Epithelial cell of proximal tubule (primary cell): ENCODE measurements at regions not wholly inside any gene's neighbourhood (a gene's known extent, or its start where the extent isn't known, plus 50 kb on each side); places are given as distances from the start of the nearest gene placed in this dataset.
"Not testable (repeated sequence)": the region's sequence is repeated elsewhere in the genome, so short reads cannot be mapped to it uniquely, and the experiment has no call there.

ENCODE experiments used
- DNase-seq: peaks from one replicate; pipeline ENCODE4 v3.0.0-alpha.2; 2011; ENCODE audit warnings: low read depth
- H3K4me3 ChIP-seq: 2 replicates; pipeline ENCODE4 v1.5.1; 2011; ENCODE audit warnings: low read depth, mild to moderate bottlenecking, low read length
- TF ChIP-seq, protein P1 (sequence below): conservative IDR thresholded peaks from 2 replicates; pipeline ENCODE4 v1.5.1; 2012; ENCODE audit warnings: low read depth, mild to moderate bottlenecking, low read length

DNA sequence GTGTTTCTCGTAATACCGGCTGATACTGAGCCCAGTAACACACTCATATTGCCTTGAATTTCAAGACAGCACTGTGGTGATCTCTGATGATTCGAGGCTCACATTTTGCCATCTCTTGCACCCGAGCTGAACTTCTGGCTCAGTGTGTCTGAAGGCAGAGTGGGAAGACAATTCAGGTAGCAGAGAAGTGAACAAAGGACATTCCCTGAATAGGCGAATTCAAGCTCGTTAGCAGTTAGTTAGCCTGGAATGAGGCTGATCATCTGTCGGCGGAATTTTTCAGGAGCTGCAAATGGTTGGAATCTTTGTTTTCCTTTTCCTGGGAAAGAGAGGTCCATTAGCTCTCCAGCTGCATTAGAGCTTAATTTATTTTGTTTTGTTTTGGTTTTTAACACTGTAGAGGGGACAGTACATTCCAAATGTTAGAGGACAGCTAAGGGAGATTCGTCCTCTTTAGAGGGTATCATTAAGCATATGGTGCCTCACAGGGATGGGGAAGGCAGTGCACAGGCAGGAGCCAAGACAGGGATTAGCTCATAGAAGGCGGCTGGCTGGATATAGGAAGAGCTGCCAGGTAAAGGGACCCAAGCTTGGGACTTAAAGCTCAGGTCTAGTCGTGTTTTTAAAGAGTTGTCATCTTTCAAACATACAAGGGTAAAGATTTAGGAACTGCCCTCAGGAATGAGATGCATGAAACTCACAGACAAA lies 119.7 kb upstream of the DLG1 start:
- no peak for DNase-seq

DNA sequence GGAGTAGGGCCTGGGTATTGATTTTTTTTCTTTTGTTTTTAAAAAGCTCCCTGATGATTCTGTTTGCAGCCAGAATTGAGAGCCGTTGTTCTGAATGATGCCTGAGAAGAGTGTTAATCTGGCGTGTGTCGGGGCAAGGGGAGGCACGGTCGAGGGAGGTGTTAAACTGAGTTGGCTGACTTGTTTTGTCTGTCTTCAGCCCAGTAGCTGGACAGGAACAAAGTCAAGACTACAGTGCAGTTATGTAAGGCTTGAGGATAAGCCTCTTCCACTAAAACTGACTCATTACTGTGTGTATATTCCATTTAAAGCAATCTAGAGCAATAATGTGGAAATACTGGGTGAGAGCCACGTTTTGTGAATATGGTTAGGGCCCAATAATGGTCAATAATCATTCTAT lies 119.0 kb upstream of the DLG1 start:
- TF ChIP-seq, protein P1, sequence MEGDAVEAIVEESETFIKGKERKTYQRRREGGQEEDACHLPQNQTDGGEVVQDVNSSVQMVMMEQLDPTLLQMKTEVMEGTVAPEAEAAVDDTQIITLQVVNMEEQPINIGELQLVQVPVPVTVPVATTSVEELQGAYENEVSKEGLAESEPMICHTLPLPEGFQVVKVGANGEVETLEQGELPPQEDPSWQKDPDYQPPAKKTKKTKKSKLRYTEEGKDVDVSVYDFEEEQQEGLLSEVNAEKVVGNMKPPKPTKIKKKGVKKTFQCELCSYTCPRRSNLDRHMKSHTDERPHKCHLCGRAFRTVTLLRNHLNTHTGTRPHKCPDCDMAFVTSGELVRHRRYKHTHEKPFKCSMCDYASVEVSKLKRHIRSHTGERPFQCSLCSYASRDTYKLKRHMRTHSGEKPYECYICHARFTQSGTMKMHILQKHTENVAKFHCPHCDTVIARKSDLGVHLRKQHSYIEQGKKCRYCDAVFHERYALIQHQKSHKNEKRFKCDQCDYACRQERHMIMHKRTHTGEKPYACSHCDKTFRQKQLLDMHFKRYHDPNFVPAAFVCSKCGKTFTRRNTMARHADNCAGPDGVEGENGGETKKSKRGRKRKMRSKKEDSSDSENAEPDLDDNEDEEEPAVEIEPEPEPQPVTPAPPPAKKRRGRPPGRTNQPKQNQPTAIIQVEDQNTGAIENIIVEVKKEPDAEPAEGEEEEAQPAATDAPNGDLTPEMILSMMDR, result no peak
- H3K4me3 ChIP-seq, result no peak overlapping the region
- no peak for DNase-seq

More for the DNA sequence above, 119.7 kb upstream of the DLG1 start:
- no peak overlapping the region for H3K4me3 ChIP-seq
- TF ChIP-seq, protein P1, result no peak

DNA sequence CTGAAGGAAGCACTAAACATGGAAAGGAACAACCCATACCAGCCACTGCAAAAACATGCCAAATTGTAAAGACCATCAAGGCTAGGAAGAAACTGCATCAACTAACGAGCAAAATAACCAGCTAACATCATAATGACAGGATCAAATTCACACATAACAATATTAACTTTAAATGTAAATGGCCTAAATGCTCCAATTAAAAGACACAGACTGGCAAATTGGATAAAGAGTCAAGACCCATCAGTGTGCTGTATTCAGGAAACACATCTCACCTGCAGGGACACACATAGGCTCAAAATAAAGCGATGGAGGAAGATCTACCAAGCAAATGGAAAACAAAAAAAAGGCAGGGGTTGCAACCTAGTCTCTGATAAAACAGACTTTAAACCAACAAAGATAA lies 113.5 kb upstream of the DLG1 start:
- DNase-seq, H3K4me3 ChIP-seq: not testable (repeated sequence)

DNA sequence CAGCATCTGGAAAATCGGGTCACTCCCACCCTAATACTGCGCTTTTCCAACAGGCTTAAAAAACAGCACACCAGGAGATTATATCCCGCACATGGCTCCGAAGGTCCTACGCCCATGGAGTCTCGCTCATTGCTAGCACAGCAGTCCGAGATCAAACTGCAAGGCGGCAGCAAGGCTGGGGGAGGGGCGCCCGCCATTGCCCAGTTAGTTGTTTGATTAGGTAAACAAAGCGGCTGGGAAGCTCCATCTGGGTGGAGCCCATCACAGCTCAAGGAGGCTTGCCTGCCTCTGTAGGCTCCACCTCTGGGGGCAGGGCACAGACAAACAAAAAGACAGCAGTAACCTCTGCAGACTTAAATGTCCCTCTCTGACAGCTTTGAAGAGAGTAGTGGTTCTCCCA lies 111.8 kb upstream of the DLG1 start:
- DNase-seq, H3K4me3 ChIP-seq: not testable (repeated sequence)

DNA sequence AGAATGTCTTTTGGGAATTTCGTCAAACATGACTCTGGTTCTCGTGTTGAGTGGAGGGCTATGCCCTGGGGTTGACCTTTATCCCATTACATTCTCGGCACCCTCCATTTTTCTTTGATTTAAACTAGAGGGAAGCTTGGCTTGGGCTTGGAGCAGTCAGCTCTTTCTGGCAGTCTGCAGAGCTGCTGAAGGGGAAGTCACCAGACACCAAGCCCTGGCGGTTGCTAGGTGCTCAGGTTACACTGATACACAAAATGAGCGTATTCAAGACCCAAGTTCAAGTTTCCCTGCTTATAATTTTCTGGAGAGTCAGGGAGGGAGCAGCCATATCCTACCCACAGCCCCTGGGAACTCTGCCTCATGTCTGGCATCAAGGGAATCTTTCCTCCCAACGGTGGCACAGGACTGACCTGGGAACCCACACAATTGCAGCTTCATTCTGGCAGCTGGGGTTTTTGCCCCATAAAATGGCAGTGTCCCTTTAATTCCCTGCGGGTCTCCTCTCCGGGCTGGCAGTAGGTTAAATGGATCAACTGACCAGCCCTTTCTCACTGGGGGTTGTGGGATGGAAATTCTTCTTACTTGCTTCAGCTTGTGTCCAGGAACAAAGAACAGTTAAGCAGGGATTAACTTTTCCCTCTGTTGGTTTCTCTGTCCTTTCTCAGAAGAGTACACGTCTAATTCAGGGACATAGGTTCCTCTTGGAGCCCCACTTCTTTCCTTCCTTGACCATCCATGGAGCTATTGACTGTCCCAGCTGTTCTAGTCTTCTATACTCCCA lies 110.0 kb upstream of the DLG1 start:
- TF ChIP-seq, protein P1, result no peak
- no peak for DNase-seq
- H3K4me3 ChIP-seq, result no peak overlapping the region

DNA sequence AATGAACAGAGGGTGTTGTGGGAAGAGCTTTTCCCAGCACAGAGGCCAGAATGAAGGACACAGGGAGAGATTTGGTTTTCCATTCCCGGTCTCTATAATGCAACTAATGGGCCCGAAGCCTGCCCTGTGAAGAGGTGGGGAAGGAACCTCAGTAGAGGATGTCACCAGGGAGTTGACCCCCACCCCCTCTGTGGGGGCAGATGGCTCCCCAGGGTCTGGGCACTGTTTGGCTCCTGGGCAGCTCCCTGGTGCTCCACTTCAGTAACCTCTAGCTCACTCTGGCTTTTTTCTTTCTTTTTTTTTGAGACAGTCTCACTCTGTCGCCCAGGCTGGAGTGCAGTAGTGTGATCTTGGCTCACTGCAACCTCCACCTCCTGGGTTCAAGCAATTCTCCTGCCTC lies 109.1 kb upstream of the DLG1 start:
- DNase-seq, result no peak
- TF ChIP-seq, protein P1, result no peak
- no peak overlapping the region for H3K4me3 ChIP-seq

DNA sequence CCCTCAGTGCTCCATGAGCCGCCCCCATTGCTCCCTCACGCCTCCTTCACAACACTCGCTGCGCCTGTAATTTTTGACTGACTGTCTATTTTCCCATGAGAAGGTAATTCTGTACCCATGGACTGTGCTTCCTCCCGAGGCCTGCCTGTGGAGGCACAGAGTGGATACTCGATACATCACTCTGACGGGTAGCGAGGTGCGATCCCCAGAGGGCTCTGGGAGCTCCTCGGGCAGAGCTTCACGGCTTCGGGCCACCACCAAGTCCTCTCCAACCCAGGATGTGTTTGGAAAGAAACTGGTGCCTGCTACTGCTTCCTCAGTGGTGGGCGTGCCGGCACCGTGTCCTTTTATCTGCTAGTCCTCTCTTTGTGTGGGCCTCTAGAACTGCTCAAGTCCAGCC lies 108.6 kb upstream of the DLG1 start:
- DNase-seq, result no peak
- TF ChIP-seq, protein P1, result no peak
- no peak overlapping the region for H3K4me3 ChIP-seq

DNA sequence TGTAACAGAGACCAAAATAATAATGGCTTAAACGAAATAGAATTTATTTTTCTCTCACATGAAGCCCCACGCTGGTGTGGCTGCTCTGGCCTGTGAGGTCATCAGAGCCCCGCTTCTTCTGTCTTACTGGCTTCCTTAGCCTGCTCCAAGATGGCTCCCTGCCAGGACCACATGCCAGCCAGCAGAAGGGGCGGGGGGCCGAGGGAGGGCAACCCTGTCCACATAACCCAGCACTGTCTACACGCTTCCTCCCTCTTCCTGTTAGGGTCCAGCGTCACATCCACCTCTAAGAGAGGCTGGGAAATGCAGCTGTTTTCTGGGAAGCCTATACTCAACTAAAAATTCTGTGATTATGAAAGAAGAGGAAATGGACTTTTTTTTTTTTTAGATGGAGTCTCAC lies 107.9 kb upstream of the DLG1 start:
- no peak overlapping the region for H3K4me3 ChIP-seq
- no peak for DNase-seq
- TF ChIP-seq, protein P1, result no peak
